ENCODE measurements at regions not wholly inside any gene's neighbourhood (a gene's known extent, or its start where the extent isn't known, plus 50 kb on each side); places are given as distances from the start of the nearest gene placed in this dataset.

GRCh38 chr2:221176667-221177066 is 395.4 kb downstream of the EPHA4 start:
- FAIRE-seq: no peak
- no peak for DNase-seq (ENCODE audit: low spot score)

GRCh38 chr2:221178139-221178538 is 394.0 kb downstream of the EPHA4 start:
- no peak for FAIRE-seq
- DNase-seq (ENCODE audit: low spot score): no peak

- DNase-seq (ENCODE audit: low spot score) (no peak), FAIRE-seq (no peak)
Observed at GRCh38 chr2:221186873-221187272, 385.2 kb downstream of the EPHA4 start.

- no peak for FAIRE-seq
Observed at GRCh38 chr2:221189431-221190067, 382.6 kb downstream of the EPHA4 start.

GRCh38 chr2:221195829-221196228 is 376.3 kb downstream of the EPHA4 start:
- no peak for FAIRE-seq

More at GRCh38 chr2:221189431-221190067, 382.6 kb downstream of the EPHA4 start:
- no peak for DNase-seq (ENCODE audit: low spot score)

GRCh38 chr2:221197225-221197856 is 374.8 kb downstream of the EPHA4 start:
- DNase-seq (ENCODE audit: low spot score) (no peak), FAIRE-seq (no peak)

More at GRCh38 chr2:221195829-221196228, 376.3 kb downstream of the EPHA4 start:
- DNase-seq (ENCODE audit: low spot score): no peak

- DNase-seq (ENCODE audit: low spot score) (no peak), FAIRE-seq (no peak)
Observed at GRCh38 chr2:221198309-221198708, 373.8 kb downstream of the EPHA4 start.

GRCh38 chr2:221200184-221200839 is 371.8 kb downstream of the EPHA4 start:
- FAIRE-seq (no peak), DNase-seq (ENCODE audit: low spot score) (no peak)

- FAIRE-seq: no peak
- no peak for DNase-seq (ENCODE audit: low spot score)
Observed at GRCh38 chr2:221202431-221202830, 369.7 kb downstream of the EPHA4 start.

GRCh38 chr2:221203125-221203524 is 369.0 kb downstream of the EPHA4 start:
- no peak for DNase-seq (ENCODE audit: low spot score)
- no peak for FAIRE-seq

GRCh38 chr2:221203856-221204255 is 368.2 kb downstream of the EPHA4 start:
- DNase-seq (ENCODE audit: low spot score) (no peak), FAIRE-seq (no peak)

GRCh38 chr2:221204699-221205098 is 367.4 kb downstream of the EPHA4 start:
- FAIRE-seq (no peak), DNase-seq (ENCODE audit: low spot score) (no peak)

- DNase-seq (ENCODE audit: low spot score) (no peak), FAIRE-seq (no peak)
Observed at GRCh38 chr2:221205103-221205673, 366.9 kb downstream of the EPHA4 start.

GRCh38 chr2:221210686-221211085 is 361.4 kb downstream of the EPHA4 start:
- FAIRE-seq (no peak), DNase-seq (ENCODE audit: low spot score) (no peak)

- FAIRE-seq (no peak), DNase-seq (ENCODE audit: low spot score) (no peak)
Observed at GRCh38 chr2:221211653-221212052, 360.5 kb downstream of the EPHA4 start.

- FAIRE-seq: no peak
- no peak for DNase-seq (ENCODE audit: low spot score)
Observed at GRCh38 chr2:221212105-221212504, 360.0 kb downstream of the EPHA4 start.

GRCh38 chr2:221215487-221215886 is 356.6 kb downstream of the EPHA4 start:
- DNase-seq (ENCODE audit: low spot score): no peak
- FAIRE-seq: no peak

- no peak for DNase-seq (ENCODE audit: low spot score)
- no peak for FAIRE-seq
Observed at GRCh38 chr2:221216636-221217035, 355.5 kb downstream of the EPHA4 start.

GRCh38 chr2:221225752-221226151 is 346.4 kb downstream of the EPHA4 start:
- DNase-seq (ENCODE audit: low spot score) (no peak), FAIRE-seq (no peak)

- DNase-seq (ENCODE audit: low spot score) (no peak), FAIRE-seq (no peak)
Observed at GRCh38 chr2:221228214-221228769, 343.8 kb downstream of the EPHA4 start.

GRCh38 chr2:221229099-221229498 is 343.0 kb downstream of the EPHA4 start:
- DNase-seq (ENCODE audit: low spot score): no peak
- no peak for FAIRE-seq

- no peak for DNase-seq (ENCODE audit: low spot score)
- no peak for FAIRE-seq
Observed at GRCh38 chr2:221231511-221231910, 340.6 kb downstream of the EPHA4 start.
